GM21529 (cell line): ENCODE measurements at regions not wholly inside any gene's neighbourhood (a gene's known extent, or its start where the extent isn't known, plus 50 kb on each side); places are given as distances from the start of the nearest gene placed in this dataset.

Experiments
- ATAC-seq: cut with Tn5 transposase; IDR thresholded peaks from one replicate; pipeline ENCODE4 v1.9.1; 2021; ENCODE audit not compliant: unreplicated experiment

DNA sequence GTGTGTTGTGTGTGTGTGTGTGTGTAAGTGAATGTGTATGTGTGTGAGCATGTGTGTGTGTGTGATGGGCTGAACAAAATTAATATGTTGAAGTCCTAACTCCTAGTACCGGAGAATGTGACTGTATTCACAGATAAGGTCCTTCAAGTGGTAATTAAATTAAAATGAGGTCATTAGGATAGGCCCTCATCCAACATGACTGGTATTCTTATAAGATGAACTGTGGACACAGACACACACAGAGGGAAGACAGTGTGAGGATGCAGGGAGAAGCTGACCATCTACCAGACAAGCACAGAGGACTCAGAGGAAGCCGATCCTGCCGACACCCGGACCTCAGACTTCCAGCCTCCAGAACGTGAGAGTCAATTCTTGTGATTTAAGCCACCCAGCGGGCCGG is 91.2 kb upstream of the PGBD5 start:
- ATAC-seq: no peak

DNA sequence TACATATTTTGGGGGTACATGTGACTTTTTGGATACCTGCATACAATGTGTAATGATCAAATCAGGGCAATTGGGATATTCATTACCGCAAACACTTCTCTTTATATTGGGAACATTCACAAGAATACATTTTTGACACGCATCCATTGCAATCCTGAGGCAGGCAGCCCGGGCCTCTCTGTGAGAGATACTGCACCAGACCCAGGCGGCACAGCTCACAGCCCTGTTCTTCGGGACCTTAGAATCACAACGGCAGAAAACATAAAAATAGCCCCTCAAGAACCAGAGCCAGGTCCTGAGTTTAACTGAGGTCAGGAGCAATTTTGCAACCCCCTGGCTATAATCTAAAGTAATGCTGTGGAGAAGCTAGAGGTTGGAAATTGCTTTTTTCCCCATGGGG is 90.8 kb upstream of the PGBD5 start:
- no peak for ATAC-seq

DNA sequence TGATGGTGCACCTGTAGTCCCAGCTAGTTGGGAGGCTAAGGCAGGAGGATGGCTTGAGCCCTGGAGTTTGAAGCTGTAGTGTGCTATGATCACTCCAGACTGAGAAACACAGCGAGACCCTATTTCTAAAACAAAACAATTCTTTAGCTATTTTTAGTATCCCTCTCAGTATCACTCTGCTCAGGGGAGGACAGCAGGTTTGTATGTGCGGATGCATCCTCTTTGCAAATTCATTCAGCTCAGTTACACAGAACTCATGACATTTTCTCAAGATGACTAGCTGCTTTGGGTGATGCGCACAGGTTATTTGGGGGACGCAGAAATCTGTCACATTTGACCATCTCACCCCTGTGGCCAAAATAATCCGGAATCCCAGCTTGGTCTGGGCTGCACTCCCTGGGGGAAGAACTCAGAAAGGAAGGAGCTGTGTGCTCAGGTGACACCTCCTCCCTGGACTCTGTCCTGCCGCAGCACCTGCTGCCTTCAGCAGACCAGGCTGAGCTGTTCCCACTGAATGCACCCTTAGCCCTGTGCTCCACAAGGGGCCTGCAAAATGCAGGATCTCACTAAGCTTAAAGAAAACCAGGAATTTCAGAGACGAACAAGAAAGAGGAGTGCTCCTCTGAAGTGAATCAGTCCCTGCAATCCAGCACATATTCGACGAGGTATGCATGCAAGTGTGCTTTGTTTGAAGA is 89.5 kb upstream of the PGBD5 start:
- peak; percentile 71 for ATAC-seq

DNA sequence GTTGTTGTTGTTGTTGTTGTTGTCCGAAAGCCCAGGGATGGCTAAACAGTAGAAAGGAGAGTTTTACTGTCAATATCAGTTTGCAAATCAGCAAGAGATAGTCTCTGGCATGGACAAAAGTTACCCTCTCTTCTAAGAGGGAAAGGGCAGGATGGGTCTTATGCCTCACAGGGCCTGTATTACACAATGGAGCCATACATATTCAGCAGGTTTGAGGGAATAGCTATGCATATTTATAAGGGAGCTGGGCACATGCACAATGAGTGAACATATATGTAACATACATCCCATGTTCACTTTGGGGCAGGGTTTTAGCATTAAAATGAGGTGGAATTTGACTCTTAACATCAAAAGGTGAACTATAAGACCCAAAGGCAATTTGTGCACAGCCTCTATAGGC is 84.4 kb upstream of the PGBD5 start:
- no peak for ATAC-seq

DNA sequence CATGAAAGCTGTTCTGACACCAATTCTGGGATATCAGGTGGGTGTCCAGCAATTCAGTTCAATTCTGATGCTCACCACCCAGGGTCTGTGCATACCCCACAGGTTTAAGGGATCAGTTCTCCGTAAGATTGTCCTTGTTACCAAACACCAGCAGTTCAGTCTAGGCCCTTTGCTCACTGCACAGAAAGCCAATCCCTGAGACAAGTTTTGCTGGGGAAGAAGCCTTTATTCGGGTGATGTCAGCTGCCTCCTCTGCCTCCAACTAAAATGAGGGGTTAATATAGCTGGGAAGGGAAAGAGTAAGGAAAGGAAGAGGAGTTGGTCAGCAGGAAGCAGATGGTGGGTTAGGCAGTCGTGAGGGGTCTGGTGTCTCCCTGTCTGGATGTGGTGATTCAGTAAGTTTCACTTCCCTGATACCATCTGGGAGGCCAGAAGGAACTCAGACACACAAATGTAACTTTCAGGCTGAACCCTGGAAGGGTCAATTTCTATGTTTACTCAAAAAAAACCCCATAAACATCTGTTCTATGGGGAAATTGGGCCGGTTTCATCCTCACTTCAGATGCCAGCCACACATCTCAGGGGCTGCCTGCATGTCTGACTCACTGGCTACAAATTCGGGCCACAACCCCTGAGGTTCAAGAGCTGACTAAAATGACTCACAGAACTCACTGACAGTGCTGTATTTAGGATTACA is 83.3 kb upstream of the PGBD5 start:
- ATAC-seq: peak; percentile 63

DNA sequence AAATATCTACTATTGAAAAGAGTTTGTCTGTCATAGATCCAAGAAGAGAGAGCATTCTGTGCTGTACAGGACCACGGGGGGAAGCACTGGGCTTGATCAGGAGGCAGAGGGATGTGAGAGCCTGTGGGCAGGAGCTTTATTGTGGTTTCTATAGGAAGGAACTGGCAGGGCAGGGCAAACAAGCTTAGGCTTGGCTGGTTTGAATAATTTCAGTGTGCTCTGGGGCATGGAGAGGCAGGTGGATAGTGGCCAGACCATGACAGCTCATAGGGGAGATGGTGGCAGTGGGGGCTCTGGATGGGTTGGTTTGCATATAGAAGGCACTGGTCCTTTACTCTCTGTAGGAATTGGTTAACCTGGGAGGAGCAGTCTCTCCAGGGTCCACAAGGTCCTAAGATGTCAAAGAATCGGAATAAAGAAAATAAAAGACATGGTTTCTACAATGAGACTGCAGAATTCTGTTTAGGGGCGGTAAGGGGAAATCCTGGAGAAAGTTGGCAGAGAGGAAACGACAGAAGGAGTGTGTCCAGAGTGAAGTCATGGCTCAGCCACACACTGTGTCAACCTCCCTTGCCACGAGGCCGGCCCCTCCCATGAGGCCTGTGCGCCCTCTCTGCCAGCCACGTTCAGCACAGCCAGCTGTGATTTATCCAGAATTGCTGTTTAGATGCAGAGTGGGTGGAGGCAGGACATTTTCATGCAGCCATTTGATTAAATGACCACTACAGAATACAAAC is 81.7 kb upstream of the PGBD5 start:
- no peak for ATAC-seq

DNA sequence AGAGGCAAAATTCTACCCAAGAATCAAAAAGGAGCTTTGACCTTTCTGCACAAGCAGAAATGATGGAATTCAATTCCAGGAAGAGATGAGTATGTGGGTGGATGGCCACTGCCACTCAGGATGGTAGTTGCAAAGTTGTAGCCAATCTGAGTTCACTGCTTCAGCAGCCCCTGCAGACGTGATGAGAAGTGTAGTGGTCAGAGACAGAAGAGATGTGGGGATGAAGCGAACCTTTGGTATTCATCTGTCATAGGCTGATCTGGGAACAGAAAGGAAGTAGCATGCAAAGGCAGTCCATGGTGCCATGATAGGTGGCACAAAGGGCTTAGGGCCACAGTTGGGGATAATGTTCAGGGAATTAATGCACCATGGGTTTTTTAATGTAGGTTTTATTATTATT is 81.1 kb upstream of the PGBD5 start:
- ATAC-seq: no peak

DNA sequence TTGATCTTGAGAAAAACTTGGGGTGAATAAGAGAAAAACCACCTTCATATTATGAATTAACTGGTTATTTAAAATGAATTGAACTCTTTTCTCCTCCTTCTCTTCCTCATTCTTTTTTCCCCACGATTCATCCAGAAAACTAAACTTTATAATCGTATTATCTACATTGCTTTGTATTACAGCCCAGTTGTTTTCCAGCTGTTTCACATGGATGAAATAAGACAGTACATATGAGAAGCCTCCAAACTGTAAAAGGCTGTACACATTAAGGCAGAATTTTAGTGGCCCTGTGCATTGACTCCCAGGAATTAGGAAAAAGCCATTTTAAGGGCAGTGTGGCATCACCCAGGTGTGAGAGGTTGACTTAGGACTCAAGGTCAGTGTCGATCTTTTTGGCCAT is 80.3 kb upstream of the PGBD5 start:
- ATAC-seq: no peak

DNA sequence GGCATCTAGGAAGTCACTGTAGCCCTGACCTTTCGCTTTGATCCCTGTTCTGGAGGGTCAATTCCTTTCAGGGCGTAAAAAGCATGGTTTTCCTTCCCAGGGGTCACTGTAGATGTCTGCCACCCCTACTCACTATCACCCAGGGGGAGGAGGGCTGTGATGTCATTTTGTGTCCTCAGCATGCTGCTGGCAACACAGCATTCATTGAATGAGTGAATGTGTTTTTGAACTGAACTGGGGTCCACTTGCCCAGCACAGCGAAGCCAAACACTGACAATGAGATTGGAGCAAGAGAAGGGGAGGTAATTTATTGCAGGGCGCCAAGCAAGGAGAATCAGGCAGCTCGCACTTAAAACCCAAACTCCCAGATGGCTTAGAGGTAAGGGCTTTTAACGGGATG is 78.2 kb upstream of the PGBD5 start:
- no peak for ATAC-seq

DNA sequence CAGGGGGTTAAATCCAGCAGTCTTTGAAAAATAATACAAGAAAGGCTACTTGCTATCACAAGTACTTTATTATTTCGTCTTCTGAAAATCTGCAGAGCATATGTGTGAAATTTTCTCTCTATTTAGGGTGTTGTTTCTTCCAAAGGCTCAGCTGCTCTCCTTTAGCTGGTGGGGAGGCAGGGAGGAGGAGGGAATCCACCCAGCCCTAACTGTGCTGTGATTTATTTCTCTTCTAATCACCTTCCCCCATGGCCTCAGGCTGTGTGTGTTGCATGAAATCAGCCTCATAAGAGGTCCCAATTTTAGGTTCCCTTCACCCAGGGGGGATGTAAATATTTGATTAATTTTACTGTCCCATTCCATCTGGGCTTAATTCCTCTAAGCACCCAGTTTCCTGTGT is 77.6 kb upstream of the PGBD5 start:
- ATAC-seq: no peak

DNA sequence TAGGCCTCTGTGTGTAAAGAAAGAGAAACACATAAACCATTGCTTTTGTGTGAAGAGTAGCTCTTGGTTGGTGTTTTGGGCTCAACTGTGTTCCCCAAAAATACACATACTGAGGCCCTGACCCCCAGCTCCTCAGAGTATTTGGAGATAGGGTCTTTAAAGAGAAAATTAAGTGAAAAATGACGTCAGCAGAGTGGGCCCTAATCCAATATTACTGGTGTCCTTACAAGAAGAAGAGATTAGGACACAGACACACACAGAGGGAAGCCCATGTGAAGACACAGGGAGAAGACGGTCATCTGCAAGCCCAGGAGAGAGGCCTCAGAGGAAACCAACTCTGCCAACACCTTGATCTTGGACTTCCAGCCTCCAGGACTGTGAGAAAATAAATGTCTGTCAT is 76.9 kb upstream of the PGBD5 start:
- no peak for ATAC-seq

DNA sequence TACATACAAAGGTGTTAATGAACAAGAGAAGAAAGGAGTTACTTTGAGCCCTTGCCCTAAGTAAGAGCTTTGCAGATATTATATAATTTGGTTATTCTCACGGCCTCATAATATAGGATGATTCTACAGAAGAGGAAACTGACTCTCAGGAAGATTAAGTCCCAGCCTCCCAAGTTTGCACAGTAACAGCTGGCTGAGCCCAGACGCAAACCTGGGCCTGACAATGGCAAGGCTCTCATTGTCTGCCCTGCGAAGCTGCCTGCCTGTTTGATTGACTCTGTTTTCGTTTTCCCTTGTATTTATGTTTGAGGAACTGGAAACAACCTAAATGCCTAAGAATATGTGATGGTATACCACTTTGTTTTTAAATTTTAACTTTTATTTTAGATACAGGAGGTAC is 76.2 kb upstream of the PGBD5 start:
- ATAC-seq: no peak

DNA sequence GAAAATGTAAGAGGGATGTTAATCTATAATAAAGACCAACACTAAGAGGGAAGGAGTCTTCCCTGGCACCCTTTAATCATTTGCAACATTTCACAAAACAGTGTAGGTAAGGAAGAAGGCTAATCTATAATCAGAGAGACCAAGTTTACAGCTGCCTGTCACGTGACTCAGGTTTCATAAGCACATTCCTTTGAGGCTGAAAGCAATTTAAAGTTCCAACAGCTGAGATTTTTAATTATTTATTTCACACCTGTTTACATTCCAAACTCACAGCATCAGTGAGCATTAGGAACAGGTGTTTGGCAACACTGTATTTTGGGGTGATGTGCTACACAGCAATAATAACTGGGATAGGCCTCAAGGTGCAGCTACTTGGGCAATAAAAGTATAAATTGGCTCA is 75.7 kb upstream of the PGBD5 start:
- ATAC-seq: no peak

DNA sequence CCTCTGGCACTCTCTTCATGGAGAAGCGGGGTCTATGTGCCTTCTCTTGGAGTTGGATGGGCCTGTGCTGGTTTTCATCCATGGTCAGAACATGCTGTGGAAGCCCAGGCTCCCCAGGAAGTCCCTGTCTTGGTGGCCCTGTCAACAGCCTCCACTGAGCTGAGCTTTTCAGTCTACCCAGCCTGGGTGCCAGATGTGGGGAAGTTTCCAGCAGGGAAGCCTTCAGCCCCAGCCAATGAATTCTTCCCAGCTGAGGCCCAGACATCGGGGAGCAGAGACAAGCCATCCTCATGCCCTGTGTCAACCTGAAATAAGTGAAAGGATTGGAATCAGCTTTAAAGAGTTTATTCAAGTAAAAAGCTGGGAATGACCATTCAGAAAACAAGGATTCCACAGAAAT is 75.1 kb upstream of the PGBD5 start:
- no peak for ATAC-seq

DNA sequence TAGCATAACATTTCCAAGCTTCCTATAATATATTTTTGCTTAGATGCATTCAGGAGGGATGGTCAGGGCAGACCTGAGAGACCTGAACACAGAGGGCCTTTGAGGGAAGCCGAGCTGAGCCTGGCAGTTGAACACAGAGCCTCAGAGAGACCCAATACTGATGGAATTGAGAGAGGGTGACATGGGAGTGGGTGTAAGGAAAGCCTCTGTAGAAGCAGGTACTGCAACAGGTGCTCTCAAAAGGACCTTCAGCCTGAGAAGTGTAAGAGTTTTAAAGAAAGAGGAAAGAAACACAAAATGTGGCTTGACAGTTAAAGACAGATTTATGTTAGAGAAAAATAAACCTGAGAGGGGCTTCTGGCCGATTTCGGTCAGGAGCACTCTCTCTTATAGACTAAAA is 73.9 kb upstream of the PGBD5 start:
- no peak for ATAC-seq

DNA sequence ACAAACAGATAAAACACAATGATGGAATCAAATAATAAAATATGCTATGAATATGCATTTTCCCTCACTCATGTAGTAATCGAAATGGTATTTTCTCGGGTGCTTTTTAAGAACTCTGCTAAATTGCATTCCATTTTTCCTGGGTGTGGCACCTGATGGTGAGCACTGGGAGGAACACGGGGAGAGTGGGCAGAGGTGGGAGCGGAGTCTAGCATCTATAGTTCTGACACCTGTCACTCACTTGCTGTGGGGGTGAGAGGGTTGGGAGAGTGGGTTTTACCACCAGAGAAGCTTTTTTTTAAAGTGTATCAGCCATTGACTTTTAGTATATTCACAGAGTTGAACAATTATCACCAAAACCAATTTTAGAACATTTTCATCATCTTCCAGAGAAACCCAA is 73.4 kb upstream of the PGBD5 start:
- ATAC-seq: no peak

DNA sequence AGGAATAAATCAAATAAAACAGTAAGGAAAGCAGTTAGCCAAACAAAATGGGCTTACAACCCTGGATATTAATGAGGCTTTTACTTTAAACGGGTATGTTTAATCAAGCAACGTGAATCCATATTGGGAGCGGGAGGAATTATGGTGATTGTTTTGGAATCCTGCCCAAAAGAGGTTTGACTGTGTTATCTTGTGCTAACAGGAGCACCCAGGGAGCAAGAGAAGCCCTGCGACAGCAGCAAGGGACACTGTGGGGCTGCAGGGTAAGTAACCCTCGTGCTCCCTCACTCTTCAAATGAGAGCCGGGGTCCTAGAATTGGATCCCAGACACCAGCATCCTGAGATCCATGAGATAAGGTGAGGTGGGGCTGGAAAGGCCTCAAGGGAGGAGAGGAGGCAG is 72.6 kb upstream of the PGBD5 start:
- ATAC-seq: no peak

DNA sequence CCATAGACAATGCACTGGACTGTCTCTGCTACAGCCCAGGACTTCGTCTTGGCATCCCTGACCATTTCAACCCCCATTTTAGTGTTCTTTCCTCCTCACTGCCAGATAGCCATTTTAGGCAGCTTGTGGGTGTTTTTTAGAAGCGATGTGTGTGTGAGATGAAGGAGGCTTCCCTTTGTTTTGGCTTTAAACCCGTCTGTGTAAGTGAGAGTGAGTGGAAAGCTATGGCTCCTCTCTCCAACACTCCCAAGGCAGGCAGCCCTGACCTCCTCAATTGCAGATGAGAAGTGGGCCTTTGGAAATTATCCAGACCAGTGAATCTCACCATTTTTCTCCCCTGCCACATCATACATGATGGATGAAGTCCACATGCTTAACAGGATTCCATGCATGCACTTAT is 70.3 kb upstream of the PGBD5 start:
- ATAC-seq: no peak

DNA sequence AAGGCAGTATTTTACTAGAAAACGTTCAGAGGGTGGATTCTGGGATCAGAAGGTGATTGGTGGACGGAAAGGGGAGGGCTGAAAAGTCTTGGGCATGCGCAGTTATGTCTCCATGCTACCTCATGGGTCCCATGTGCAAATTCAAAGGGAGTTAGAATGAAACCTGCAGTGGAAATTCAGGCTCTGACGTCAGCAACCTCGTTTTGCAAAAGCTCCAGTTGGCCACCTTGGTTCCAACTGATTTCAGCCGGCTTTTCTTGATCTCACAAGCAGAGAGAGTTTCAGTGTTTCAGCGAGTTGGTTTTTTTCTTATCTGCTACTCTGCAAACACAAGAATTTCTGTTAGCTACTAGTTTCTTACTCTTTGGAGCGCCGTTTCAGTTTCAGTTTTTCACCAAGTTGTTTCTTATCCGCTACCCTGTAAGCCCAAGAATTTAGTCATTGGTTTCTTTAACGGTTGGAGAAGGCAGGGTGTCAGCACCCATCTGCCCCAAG is 69.8 kb upstream of the PGBD5 start:
- no peak for ATAC-seq

DNA sequence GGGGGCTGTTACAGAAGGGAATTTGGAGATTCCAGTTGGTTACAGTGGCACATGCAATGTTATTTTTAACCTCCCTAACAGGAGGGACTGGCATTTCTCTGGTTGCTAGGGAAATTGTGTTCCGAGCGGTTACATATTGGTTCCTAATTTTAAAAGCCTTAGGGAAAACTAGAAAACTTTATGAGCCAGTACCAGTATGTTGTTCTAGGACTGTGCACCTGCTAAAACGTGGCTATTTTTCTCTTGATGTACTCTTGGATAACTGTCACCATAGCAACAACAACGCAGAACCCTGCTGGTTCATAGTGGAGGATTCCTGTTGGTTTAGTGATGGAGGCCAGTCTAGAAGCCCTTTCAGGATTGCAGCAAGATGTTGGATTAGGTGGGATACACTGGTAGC is 68.9 kb upstream of the PGBD5 start:
- ATAC-seq: no peak

DNA sequence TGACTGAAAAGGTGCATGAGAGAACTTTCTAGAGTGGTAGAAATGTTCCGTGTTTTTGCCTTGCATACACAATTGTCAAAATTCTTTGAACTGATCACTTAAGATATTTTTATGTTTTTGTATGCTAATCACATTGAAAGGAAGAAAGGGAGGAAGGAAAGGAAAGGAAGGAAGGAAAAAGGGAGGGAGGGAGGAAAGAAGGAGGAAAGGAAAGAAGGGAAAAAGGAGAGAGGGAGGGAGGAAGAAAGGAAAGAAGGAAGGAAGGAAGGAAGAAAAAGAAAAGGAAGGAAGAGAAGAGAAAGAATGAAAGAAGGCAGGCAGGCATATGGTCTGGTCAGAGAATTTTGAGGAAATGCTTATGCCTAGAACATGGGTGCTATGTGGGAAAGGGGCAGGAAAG is 68.4 kb upstream of the PGBD5 start:
- no peak for ATAC-seq

DNA sequence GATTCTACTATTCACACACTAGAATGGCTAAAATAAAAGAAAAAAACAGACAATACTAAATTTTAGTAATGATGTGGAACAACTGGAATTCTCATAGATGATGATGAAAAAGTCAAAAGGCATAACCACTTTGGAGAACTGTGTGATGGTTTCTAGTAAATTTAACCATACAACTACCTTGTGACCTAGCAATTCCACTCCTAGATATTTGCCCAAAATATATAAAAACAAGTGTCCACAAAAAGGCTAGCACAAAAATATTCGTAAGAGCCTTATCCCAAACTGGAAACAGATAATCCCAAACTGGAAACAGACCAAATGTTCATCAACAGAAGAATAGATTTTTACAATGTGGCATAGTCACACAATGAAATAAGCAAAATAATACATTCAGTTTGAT is 67.9 kb upstream of the PGBD5 start:
- no peak for ATAC-seq
